ENCODE measurements at regions not wholly inside any gene's neighbourhood (a gene's known extent, or its start where the extent isn't known, plus 50 kb on each side); places are given as distances from the start of the nearest gene placed in this dataset.
A peak's percentile ranks its signal among the peaks of the same experiment; 100 is the strongest.

- no peak overlapping the region for H3K27ac Mint-ChIP-seq
- H3K27me3 Mint-ChIP-seq = peaks cover 0 to 11% (median 6%) of the 10 kb centered on the region in 3 donors
- no peaks in the 10 kb centered on the region for H3K9me3 Mint-ChIP-seq
- peaks cover 0 to 9% of the 10 kb centered on the region in 2 donors for H3K36me3 Mint-ChIP-seq
- no peaks in the 10 kb centered on the region for H3K4me1 Mint-ChIP-seq
- no peak for ATAC-seq (ENCODE audit: low read depth in 2 of 2)
- DNase-seq = no peak
- H3K4me3 Mint-ChIP-seq = no peak overlapping the region
Measured at GRCh38 chr7:13068032-13068431, 380.6 kb downstream of the ARL4A start.

- DNase-seq (no peak), ATAC-seq (ENCODE audit: low read depth in 2 of 2) (no peak)
- Mint-ChIP-seq H3K27me3 (peaks cover 0 to 6% (median 0%) of the 10 kb centered on the region in 3 donors), H3K9me3 (no peaks in the 10 kb centered on the region), H3K36me3 (no peaks in the 10 kb centered on the region), H3K4me3 (no peak overlapping the region), H3K27ac (peak overlapping the region in 1 of 6 donors; percentile 23), H3K4me1 (no peaks in the 10 kb centered on the region)
Measured at GRCh38 chr7:13069841-13070240, 382.4 kb downstream of the ARL4A start.

GRCh38 chr7:13072014-13072413 is 384.6 kb downstream of the ARL4A start:
- no peaks in the 10 kb centered on the region for H3K9me3 Mint-ChIP-seq
- no peak overlapping the region for H3K4me3 Mint-ChIP-seq
- no peaks in the 10 kb centered on the region for H3K36me3 Mint-ChIP-seq
- no peaks in the 10 kb centered on the region for H3K4me1 Mint-ChIP-seq
- H3K27me3 Mint-ChIP-seq = peaks cover 0 to 6% (median 0%) of the 10 kb centered on the region in 3 donors
- peak overlapping the region in 1 of 6 donors; percentile 29 for H3K27ac Mint-ChIP-seq
- DNase-seq = no peak
- ATAC-seq (ENCODE audit: low read depth in 2 of 2) = no peak

GRCh38 chr7:13077466-13077865 is 390.0 kb downstream of the ARL4A start:
- H3K27ac Mint-ChIP-seq = no peak overlapping the region
- no peaks in the 10 kb centered on the region for H3K36me3 Mint-ChIP-seq
- H3K27me3 Mint-ChIP-seq = peaks cover 0 to 8% (median 0%) of the 10 kb centered on the region in 3 donors
- no peak overlapping the region for H3K4me3 Mint-ChIP-seq
- no peak for ATAC-seq (ENCODE audit: low read depth in 2 of 2)
- H3K9me3 Mint-ChIP-seq = no peaks in the 10 kb centered on the region
- no peak for DNase-seq
- H3K4me1 Mint-ChIP-seq = no peaks in the 10 kb centered on the region

- no peak for ATAC-seq (ENCODE audit: low read depth in 2 of 2)
- Mint-ChIP-seq H3K27me3 (peaks cover 0 to 8% (median 0%) of the 10 kb centered on the region in 3 donors), H3K4me3 (no peak overlapping the region), H3K27ac (no peak overlapping the region), H3K9me3 (no peaks in the 10 kb centered on the region), H3K36me3 (no peaks in the 10 kb centered on the region), H3K4me1 (no peaks in the 10 kb centered on the region)
- no peak for DNase-seq
Measured at GRCh38 chr7:13078105-13078504, 390.7 kb downstream of the ARL4A start.

GRCh38 chr7:13090959-13091358 is 403.5 kb downstream of the ARL4A start:
- peaks cover 5 to 36% (median 30%) of the 10 kb centered on the region in 3 donors for H3K4me1 Mint-ChIP-seq
- peaks cover 0 to 7% (median 0%) of the 10 kb centered on the region in 7 donors for H3K9me3 Mint-ChIP-seq
- H3K27ac Mint-ChIP-seq = no peak overlapping the region
- peaks cover 0 to 8% (median 0%) of the 10 kb centered on the region in 3 donors for H3K27me3 Mint-ChIP-seq
- DNase-seq (no peak), ATAC-seq (ENCODE audit: low read depth in 2 of 2) (no peak)
- H3K4me3 Mint-ChIP-seq = no peak overlapping the region
- peaks cover 0 to 7% of the 10 kb centered on the region in 2 donors for H3K36me3 Mint-ChIP-seq

GRCh38 chr7:13091974-13092707 is 404.7 kb downstream of the ARL4A start:
- Mint-ChIP-seq H3K4me1 (peaks cover 5 to 46% (median 35%) of the 10 kb centered on the region in 3 donors), H3K27me3 (peaks cover 0 to 8% (median 0%) of the 10 kb centered on the region in 3 donors), H3K27ac (no peak overlapping the region), H3K9me3 (peaks cover 0 to 7% (median 0%) of the 10 kb centered on the region in 7 donors), H3K4me3 (peak overlapping the region in 2 of 8 donors; percentile 1 to 20), H3K36me3 (peaks cover 0 to 7% of the 10 kb centered on the region in 2 donors)
- no peak for ATAC-seq (ENCODE audit: low read depth in 2 of 2)
- DNase-seq = no peak

- H3K9me3 Mint-ChIP-seq = peaks cover 0 to 7% (median 0%) of the 10 kb centered on the region in 7 donors
- peaks cover 0 to 8% (median 0%) of the 10 kb centered on the region in 3 donors for H3K27me3 Mint-ChIP-seq
- H3K4me3 Mint-ChIP-seq = peak overlapping the region in 2 of 8 donors; percentile 7 to 20
- H3K4me1 Mint-ChIP-seq = peaks cover 5 to 46% (median 36%) of the 10 kb centered on the region in 3 donors
- H3K27ac Mint-ChIP-seq = no peak overlapping the region
- no peak for ATAC-seq (ENCODE audit: low read depth in 2 of 2)
- H3K36me3 Mint-ChIP-seq = peaks cover 0 to 7% of the 10 kb centered on the region in 2 donors
- DNase-seq = no peak
Measured at GRCh38 chr7:13092708-13093005, 405.2 kb downstream of the ARL4A start.

- DNase-seq (no peak), ATAC-seq (ENCODE audit: low read depth in 2 of 2) (no peak)
- H3K4me1 Mint-ChIP-seq = peaks cover 5 to 46% (median 36%) of the 10 kb centered on the region in 3 donors
- peaks cover 0 to 7% (median 0%) of the 10 kb centered on the region in 7 donors for H3K9me3 Mint-ChIP-seq
- peak overlapping the region in 1 of 8 donors; percentile 7 for H3K4me3 Mint-ChIP-seq
- no peak overlapping the region for H3K27ac Mint-ChIP-seq
- peaks cover 0 to 5% (median 0%) of the 10 kb centered on the region in 3 donors for H3K27me3 Mint-ChIP-seq
- peaks cover 0 to 7% of the 10 kb centered on the region in 2 donors for H3K36me3 Mint-ChIP-seq
Measured at GRCh38 chr7:13093160-13093559, 405.7 kb downstream of the ARL4A start.

GRCh38 chr7:13097499-13097898 is 410.1 kb downstream of the ARL4A start:
- H3K36me3 Mint-ChIP-seq = no peaks in the 10 kb centered on the region
- H3K4me1 Mint-ChIP-seq = peaks cover 5 to 40% (median 27%) of the 10 kb centered on the region in 3 donors
- no peaks in the 10 kb centered on the region for H3K27me3 Mint-ChIP-seq
- ATAC-seq (ENCODE audit: low read depth in 2 of 2) (no peak), DNase-seq (no peak)
- no peak overlapping the region for H3K4me3 Mint-ChIP-seq
- no peaks in the 10 kb centered on the region for H3K9me3 Mint-ChIP-seq
- no peak overlapping the region for H3K27ac Mint-ChIP-seq

GRCh38 chr7:13098161-13098560 is 410.7 kb downstream of the ARL4A start:
- Mint-ChIP-seq H3K27ac (no peak overlapping the region), H3K36me3 (no peaks in the 10 kb centered on the region), H3K4me1 (peaks cover 5 to 33% (median 20%) of the 10 kb centered on the region in 3 donors), H3K9me3 (no peaks in the 10 kb centered on the region), H3K27me3 (no peaks in the 10 kb centered on the region), H3K4me3 (peak overlapping the region in 1 of 8 donors; percentile 2)
- ATAC-seq (ENCODE audit: low read depth in 2 of 2) = no peak
- DNase-seq = no peak

GRCh38 chr7:13099154-13099795 is 411.8 kb downstream of the ARL4A start:
- DNase-seq (no peak), ATAC-seq (ENCODE audit: low read depth in 2 of 2) (no peak)
- Mint-ChIP-seq H3K36me3 (no peaks in the 10 kb centered on the region), H3K4me1 (peaks cover 8 to 32% (median 18%) of the 10 kb centered on the region in 3 donors), H3K9me3 (no peaks in the 10 kb centered on the region), H3K27me3 (no peaks in the 10 kb centered on the region), H3K4me3 (no peak overlapping the region), H3K27ac (no peak overlapping the region)

GRCh38 chr7:13104128-13104527 is 416.7 kb downstream of the ARL4A start:
- H3K27ac Mint-ChIP-seq = peak overlapping the region in 2 of 6 donors; percentile 58 to 82
- no peak overlapping the region for H3K4me3 Mint-ChIP-seq
- no peak for DNase-seq
- no peaks in the 10 kb centered on the region for H3K9me3 Mint-ChIP-seq
- ATAC-seq (ENCODE audit: low read depth in 2 of 2) = no peak
- no peaks in the 10 kb centered on the region for H3K36me3 Mint-ChIP-seq
- no peaks in the 10 kb centered on the region for H3K27me3 Mint-ChIP-seq
- H3K4me1 Mint-ChIP-seq = peaks cover 7 to 31% (median 18%) of the 10 kb centered on the region in 3 donors

- no peak overlapping the region for H3K4me3 Mint-ChIP-seq
- H3K9me3 Mint-ChIP-seq = peaks cover 0 to 4% (median 0%) of the 10 kb centered on the region in 7 donors
- no peak for ATAC-seq (ENCODE audit: low read depth in 2 of 2)
- H3K27me3 Mint-ChIP-seq = no peaks in the 10 kb centered on the region
- no peak overlapping the region for H3K27ac Mint-ChIP-seq
- peaks cover 7 to 31% (median 18%) of the 10 kb centered on the region in 3 donors for H3K4me1 Mint-ChIP-seq
- DNase-seq = no peak
- H3K36me3 Mint-ChIP-seq = no peaks in the 10 kb centered on the region
Measured at GRCh38 chr7:13105209-13105608, 417.8 kb downstream of the ARL4A start.

Data from naive B cell (primary cell).